HepG2 (cell line): ENCODE measurements at regions not wholly inside any gene's neighbourhood (a gene's known extent, or its start where the extent isn't known, plus 50 kb on each side); places are given as distances from the start of the nearest gene placed in this dataset.

ENCODE experiments used
- HMG20B ChIP-seq: conservative IDR thresholded peaks from 2 replicates; pipeline ENCODE4 v1.6.1; 2016; ENCODE audit warnings: missing genetic modification reagents, missing compliant biosample characterization
- MAFK ChIP-seq, 2 experiments: IDR thresholded peaks in 1 of 2; conservative IDR thresholded peaks in 1 of 2; 2 replicates each; pipeline ENCODE4 v1.6.1; 2011; ENCODE audit warnings: improper control_type of control experiment in 2 of 2, low read length in 2 of 2
- MTF1 ChIP-seq: sonication (generic); formaldehyde crosslinking; IDR thresholded peaks from 2 replicates; pipeline ENCODE4 v1.5.0; 2020; ENCODE audit warnings: missing genetic modification reagents
- NFKBIZ ChIP-seq: IDR thresholded peaks from 2 replicates; pipeline ENCODE4 v1.6.1; 2018; ENCODE audit warnings: missing genetic modification reagents, missing compliant biosample characterization
- NR2F2 ChIP-seq: IDR thresholded peaks from 2 replicates; pipeline ENCODE4 v1.6.1; 2012; ENCODE audit warnings: low read depth, inconsistent platforms, borderline replicate concordance
- POLR2A ChIP-seq, 2 experiments: IDR thresholded peaks; 2 replicates each; pipeline ENCODE4 v1.6.1; 2011; ENCODE audit warnings: low read depth in 2 of 2, low read length in 2 of 2, mild to moderate bottlenecking in 1 of 2, moderate library complexity in 1 of 2; ENCODE audit not compliant: insufficient read depth in 1 of 2
- POLR2AphosphoS5 ChIP-seq: IDR thresholded peaks from 2 replicates; pipeline ENCODE4 v1.6.1; 2012; ENCODE audit warnings: low read depth, low read length
- ZKSCAN8 ChIP-seq: IDR thresholded peaks from 2 replicates; pipeline ENCODE4 v1.6.1; 2016; ENCODE audit warnings: borderline replicate concordance, missing genetic modification reagents, missing compliant biosample characterization

GRCh38 chr6:133097208-133097607, 143.9 kb upstream of the EYA4 start:
- no peak for TF ChIP-seq NFKBIZ (CRISPR knock-in tag)
- TF ChIP-seq NR2F2: no peak
- TF ChIP-seq HMG20B (CRISPR knock-in tag): no peak
- TF ChIP-seq MTF1: no peak
- TF ChIP-seq POLR2AphosphoS5: no peak
- no peak for TF ChIP-seq MAFK (conservative IDR thresholded peaks at IDR 0.05 in 1 of 2, IDR thresholded peaks at IDR 0.05 in 1 of 2; ENCODE audit: low read length in 2 of 2)
- no peak for TF ChIP-seq ZKSCAN8 (CRISPR knock-in tag)
- no peak for TF ChIP-seq POLR2A (IDR thresholded peaks at IDR 0.05; ENCODE audit: insufficient read depth in 1 of 2, low read depth in 2 of 2, low read length in 2 of 2)
